K562 (cell line): ENCODE measurements at regions not wholly inside any gene's neighbourhood (a gene's known extent, or its start where the extent isn't known, plus 50 kb on each side); places are given as distances from the start of the nearest gene placed in this dataset.

ENCODE experiments used
- ATAC-seq: fragments of 200-7000 bp; cut with Tn5 transposase; 3 replicates; pipeline ENCODE4 v1.9.1; 2020; ENCODE audit warnings: moderate library complexity
- BruUV-seq: library from RNA; stranded (reverse); fragments of 400-500 nt; replicated peaks from 2 replicates; lab custom pipeline; 2021; lab: Mats Ljungman, UMichigan
- CTCF ChIA-PET: fragments of 300-600 bp; formaldehyde crosslinking; extraction: SDS; loops from one replicate; lab custom pipeline; 2021; ENCODE audit warnings: low intra/inter-chr PET ratio; lab: Yijun Ruan, JAX
- POLR2A ChIA-PET: fragments of 300-600, 350-650 bp; sonication (Branson Sonifier 250); formaldehyde crosslinking; extraction: SDS; loops from one replicate; lab custom pipeline; 2021; ENCODE audit warnings: antibody characterized with exemption, inconsistent platforms; lab: Yijun Ruan, JAX
- DNase-seq, 4 experiments: peaks; one replicate each; pipeline versions ENCODE4 v3.0.0 to v3.0.0-alpha.2; 2011 to 2018; ENCODE audit warnings: low spot score in 3 of 4, mixed read lengths in 3 of 4; ENCODE audit errors: extremely low read depth in 1 of 4
- FAIRE-seq: peaks from 2 replicates; lab custom pipeline; 2011; peaks lifted over from hg19 to GRCh38; lab: Jason Lieb, UNC
- H2AFZ ChIP-seq: 2 replicates; pipeline ENCODE4 v1.6.0; 2011; ENCODE audit warnings: low read depth, low read length, control low read depth, inconsistent platforms
- H3K27ac ChIP-seq: fragments of 200-600 bp; 3 replicates; pipeline ENCODE4 v1.8.0; 2011; ENCODE audit warnings: low read depth, mild to moderate bottlenecking, control low read depth, inconsistent platforms, low read length, moderate library complexity, mixed read lengths; ENCODE audit errors: extremely low read depth
- H3K27me3 ChIP-seq, 2 experiments: fragments of 300-600 bp in 1 of 2; 2 replicates in 1 of 2; 3 replicates in 1 of 2; pipeline versions ENCODE4 v1.6.0 to v1.8.0; 2011; ENCODE audit warnings: inconsistent platforms in 2 of 2, low read length in 2 of 2, mild to moderate bottlenecking in 1 of 2, mixed read lengths in 1 of 2, moderate library complexity in 1 of 2; ENCODE audit not compliant: control insufficient read depth in 2 of 2, insufficient read depth in 2 of 2
- H3K36me3 ChIP-seq: fragments of 300-600 bp; 3 replicates; pipeline ENCODE4 v1.8.0; 2011; ENCODE audit warnings: mild to moderate bottlenecking, low read length, inconsistent platforms; ENCODE audit not compliant: control insufficient read depth, insufficient read depth
- H3K4me1 ChIP-seq, 2 experiments: fragments of 200-600 bp in 1 of 2; replicated peaks in 1 of 2; 2 replicates in 1 of 2; 3 replicates in 1 of 2; pipeline versions ENCODE4 v1.5.1 to v1.8.0; 2011; ENCODE audit warnings: inconsistent platforms in 2 of 2, low read length in 2 of 2, mild to moderate bottlenecking in 1 of 2, mixed read lengths in 1 of 2, moderate library complexity in 1 of 2; ENCODE audit not compliant: control insufficient read depth in 2 of 2, insufficient read depth in 2 of 2
- H3K4me2 ChIP-seq: 2 replicates; pipeline ENCODE4 v1.6.1; 2011; ENCODE audit warnings: low read length, control low read depth, inconsistent platforms, mixed read lengths; ENCODE audit not compliant: insufficient read depth
- H3K4me3 ChIP-seq: fragments of 200-600 bp; sonication (generic), shearing (Covaris generic); 2 replicates; pipeline ENCODE4 v1.5.1; 2016; ENCODE audit warnings: control low read depth, inconsistent platforms
- H3K79me2 ChIP-seq: fragments of 200-600 bp; 3 replicates; pipeline ENCODE4 v1.8.0; 2011; ENCODE audit warnings: low read length, inconsistent platforms; ENCODE audit not compliant: control insufficient read depth, insufficient read depth
- H3K9ac ChIP-seq, 2 experiments: 2 replicates each; pipeline versions ENCODE4 v1.6.0 to v1.6.1; 2011; ENCODE audit warnings: low read depth in 2 of 2, low read length in 2 of 2, control low read depth in 1 of 2, inconsistent platforms in 1 of 2, mild to moderate bottlenecking in 1 of 2, mixed read lengths in 1 of 2; ENCODE audit not compliant: insufficient read depth in 1 of 2
- H3K9me1 ChIP-seq: one replicate; pipeline ENCODE4 v1.6.0; 2011; ENCODE audit warnings: inconsistent platforms, mild to moderate bottlenecking, low read length, moderate library complexity; ENCODE audit not compliant: control insufficient read depth, insufficient read depth
- H3K9me3 ChIP-seq: replicated peaks from 2 replicates; pipeline ENCODE4 v1.5.1; 2011; ENCODE audit warnings: low read depth, low read length, inconsistent platforms; ENCODE audit not compliant: control insufficient read depth, insufficient read depth
- H4K20me1 ChIP-seq: replicated peaks from 2 replicates; pipeline ENCODE4 v1.6.1; 2011; ENCODE audit warnings: low read length, inconsistent platforms, mixed read lengths; ENCODE audit not compliant: control insufficient read depth, insufficient read depth
- CREB3 ChIP-seq: fragments of 450-650 bp; conservative IDR thresholded peaks from 2 replicates; pipeline ENCODE4 v1.6.1; 2016; ENCODE audit warnings: missing genetic modification characterization, low read depth, mild to moderate bottlenecking, missing compliant biosample characterization, moderate library complexity
- CREB5 ChIP-seq: fragments of 250-450 bp; sonication (Bioruptor Pico); IDR thresholded peaks from 2 replicates; pipeline ENCODE4 v1.5.0; 2020; ENCODE audit warnings: mild to moderate bottlenecking
- HBP1 ChIP-seq: fragments of 450-650 bp; formaldehyde crosslinking; IDR thresholded peaks from 2 replicates; pipeline ENCODE4 v1.4.0; 2022; ENCODE audit warnings: missing genetic modification characterization
- HSF4 ChIP-seq: fragments of 250-450 bp; sonication (Bioruptor Pico); IDR thresholded peaks from 2 replicates; pipeline ENCODE4 v2.1.2; 2022; ENCODE audit warnings: mild to moderate bottlenecking, moderate library complexity, borderline replicate concordance
- MTA1 ChIP-seq: fragments of 450-650 bp; IDR thresholded peaks from 2 replicates; pipeline ENCODE4 v1.6.1; 2017; ENCODE audit warnings: borderline replicate concordance
- MXD1 ChIP-seq: fragments of 250-450 bp; sonication (Bioruptor Pico); IDR thresholded peaks from 2 replicates; pipeline ENCODE4 v1.8.0; 2021; ENCODE audit warnings: borderline replicate concordance, mild to moderate bottlenecking, moderate library complexity; ENCODE audit not compliant: poor library complexity, severe bottlenecking
- RBM14 ChIP-seq: fragments of 200-400 bp; formaldehyde crosslinking; IDR thresholded peaks from 2 replicates; pipeline ENCODE4 v1.6.1; 2018; ENCODE audit warnings: low read depth, mild to moderate bottlenecking, low read length, moderate library complexity, borderline replicate concordance; ENCODE audit not compliant: insufficient read depth
- TEAD4 ChIP-seq, 2 experiments: sonication (generic) in 1 of 2; formaldehyde crosslinking in 1 of 2; IDR thresholded peaks; 2 replicates each; pipeline versions ENCODE4 v1.6.1 to v1.8.0; 2012 to 2022; ENCODE audit warnings: borderline replicate concordance in 1 of 2, inconsistent platforms in 1 of 2, low read length in 1 of 2, mild to moderate bottlenecking in 1 of 2, missing genetic modification reagents in 1 of 2
- ZFX ChIP-seq: sonication (generic); formaldehyde crosslinking; IDR thresholded peaks from 2 replicates; pipeline ENCODE4 v1.8.0; 2022; ENCODE audit warnings: mild to moderate bottlenecking, missing genetic modification reagents, moderate library complexity
- ZNF124 ChIP-seq: sonication (generic); formaldehyde crosslinking; IDR thresholded peaks from 2 replicates; pipeline ENCODE4 v1.8.1; 2022; ENCODE audit warnings: missing genetic modification reagents
- ZNF239 ChIP-seq: fragments of 250-450 bp; sonication (Bioruptor Pico); IDR thresholded peaks from 2 replicates; pipeline ENCODE4 v1.4.0; 2020; ENCODE audit warnings: mild to moderate bottlenecking
- ZNF280B ChIP-seq: fragments of 250-450 bp; sonication (Bioruptor Pico); IDR thresholded peaks from 2 replicates; pipeline ENCODE4 v1.5.1; 2021; ENCODE audit warnings: mild to moderate bottlenecking
- WGBS: fragments of 100-300 bp; shearing (Covaris generic); methylation state at CpG from one replicate; pipeline ENCODE4 v1.1.6; 2016; ENCODE audit warnings: low coverage, mixed read lengths; ENCODE audit not compliant: insufficient coverage; ENCODE audit errors: missing lambda C conversion rate; 5-methylcytosine and 5-hydroxymethylcytosine counted together
- in situ Hi-C: fragments of 300-500 bp; cut with MboI; formaldehyde crosslinking; loops from 4 replicates; pipeline ENCODE4 v1.15.0; 2018; ENCODE audit warnings: inconsistent platforms, mixed read lengths
- intact Hi-C: fragments of 100-400 bp; cut with micrococcal nuclease; formaldehyde crosslinking; loops from 2 replicates; pipeline ENCODE4 v1.14.2; 2022

GRCh38 chr17:72240333-72240732 is 119.5 kb downstream of the SOX9 start (continued):
- TF ChIP-seq MXD1 (CRISPR knock-in tag) = no peak
- TF ChIP-seq ZNF124 = no peak
- TF ChIP-seq MTA1 = no peak
- TF ChIP-seq ZFX (CRISPR knock-in tag) = no peak
- TF ChIP-seq HBP1 (CRISPR knock-in tag) = no peak
- TF ChIP-seq TEAD4 (IDR thresholded peaks at IDR 0.05; ENCODE audit: low read length) = no peak
- no peak for TF ChIP-seq TEAD4 (CRISPR knock-in tag; IDR thresholded peaks at IDR 0.05; ENCODE audit: borderline replicate concordance)

GRCh38 chr17:72244494-72244893 is 123.7 kb downstream of the SOX9 start:
- no peaks in the 10 kb centered on the region for H3K9me3 ChIP-seq
- H3K4me3 ChIP-seq = no peak overlapping the region
- no peak for ATAC-seq
- H3K4me1 ChIP-seq = no peaks in the 10 kb centered on the region
- H3K36me3 ChIP-seq = no peaks in the 10 kb centered on the region
- no peak overlapping the region for H3K9ac ChIP-seq
- no TSS peak for BruUV-seq
- H3K9me1 ChIP-seq = no peaks in the 10 kb centered on the region
- 3% methylated on average over 4 of the region's 4 CpGs for WGBS
- no peak overlapping the region for H2AFZ ChIP-seq
- DNase-seq = no peak
- no peaks in the 10 kb centered on the region for H3K79me2 ChIP-seq
- H3K27me3 ChIP-seq = no peaks in the 10 kb centered on the region
- CTCF ChIA-PET = no interaction called here
- H4K20me1 ChIP-seq = no peaks in the 10 kb centered on the region
- FAIRE-seq = no peak
- TF ChIP-seq CREB5 (CRISPR knock-in tag) (no peak), ZNF280B (CRISPR knock-in tag) (no peak), CREB3 (tag) (no peak), HSF4 (CRISPR knock-in tag) (no peak), ZNF239 (CRISPR knock-in tag) (no peak), RBM14 (no peak)
- TF ChIP-seq, all 486 proteins: peak for 0
- no peak overlapping the region for H3K27ac ChIP-seq
- intact Hi-C loops = no loop called here
- no peak overlapping the region for H3K4me2 ChIP-seq
- in situ Hi-C loops = no loop called here
- POLR2A ChIA-PET = no interaction called here
